Loucy (cell line): ENCODE measurements at regions not wholly inside any gene's neighbourhood (a gene's known extent, or its start where the extent isn't known, plus 50 kb on each side); places are given as distances from the start of the nearest gene placed in this dataset.

Experiments
- CTCF ChIP-seq: fragments of 200-600 bp; sonication (generic); conservative IDR thresholded peaks from 2 replicates; pipeline ENCODE4 v1.5.1; 2014; ENCODE audit warnings: mild to moderate bottlenecking, antibody characterized with exemption, low read length
- EZH2phosphoT487 ChIP-seq: fragments of 200-600 bp; IDR thresholded peaks from 2 replicates; pipeline ENCODE4 v1.6.1; 2018; ENCODE audit warnings: antibody characterized with exemption, mild to moderate bottlenecking, moderate library complexity, borderline replicate concordance

DNA sequence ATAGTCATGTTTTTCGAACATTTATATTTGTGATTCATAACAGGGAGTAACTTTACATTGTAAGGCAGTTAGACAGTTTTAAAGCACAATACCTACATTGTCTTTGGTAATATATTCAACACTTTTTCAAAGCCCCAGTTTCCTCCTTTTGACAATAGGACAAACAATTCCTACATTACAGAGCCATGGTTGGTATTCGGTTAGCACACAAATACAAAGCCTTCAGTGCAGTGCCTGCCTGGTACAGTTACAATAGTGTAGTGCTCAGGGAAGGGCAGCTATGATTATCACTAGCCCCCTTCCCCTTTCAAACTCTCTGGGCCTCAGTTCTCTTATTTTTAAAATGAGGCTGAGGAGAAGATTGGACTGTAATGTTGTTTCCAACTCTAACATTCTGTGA lies 207.8 kb downstream of the TPBG start:
- TF ChIP-seq CTCF, result no peak
- TF ChIP-seq EZH2phosphoT487, result no peak
